ENCODE measurements at regions not wholly inside any gene's neighbourhood (a gene's known extent, or its start where the extent isn't known, plus 50 kb on each side); places are given as distances from the start of the nearest gene placed in this dataset.
"Not testable (repeated sequence)": the region's sequence is repeated elsewhere in the genome, so short reads cannot be mapped to it uniquely, and the experiment has no call there.

- DNase-seq = no peak
Observed at GRCh38 chr15:87578776-87579175, 677.8 kb downstream of the NTRK3 start.

GRCh38 chr15:87577336-87577735 is 679.2 kb downstream of the NTRK3 start:
- DNase-seq = no peak

- no peak for DNase-seq
Observed at GRCh38 chr15:87576486-87577176, 679.9 kb downstream of the NTRK3 start.

- no peak for DNase-seq
Observed at GRCh38 chr15:87575896-87576473, 680.6 kb downstream of the NTRK3 start.

- DNase-seq = no peak
Observed at GRCh38 chr15:87573534-87573933, 683.0 kb downstream of the NTRK3 start.

GRCh38 chr15:87573039-87573438 is 683.5 kb downstream of the NTRK3 start:
- no peak for DNase-seq

- no peak for DNase-seq
Observed at GRCh38 chr15:87572381-87572910, 684.1 kb downstream of the NTRK3 start.

GRCh38 chr15:87570206-87570605 is 686.3 kb downstream of the NTRK3 start:
- no peak for DNase-seq

- DNase-seq = no peak
Observed at GRCh38 chr15:87569581-87569980, 687.0 kb downstream of the NTRK3 start.

- no peak for DNase-seq
Observed at GRCh38 chr15:87567406-87568030, 689.0 kb downstream of the NTRK3 start.

- DNase-seq = no peak
Observed at GRCh38 chr15:87566236-87566635, 690.3 kb downstream of the NTRK3 start.

GRCh38 chr15:87564681-87565080 is 691.9 kb downstream of the NTRK3 start:
- no peak for DNase-seq

GRCh38 chr15:87563869-87564268 is 692.7 kb downstream of the NTRK3 start:
- DNase-seq = no peak

GRCh38 chr15:87562203-87562602 is 694.3 kb downstream of the NTRK3 start:
- DNase-seq = no peak

- no peak for DNase-seq
Observed at GRCh38 chr15:87561641-87562040, 694.9 kb downstream of the NTRK3 start.

- no peak for DNase-seq
Observed at GRCh38 chr15:87557881-87558280, 698.7 kb downstream of the NTRK3 start.

GRCh38 chr15:87556886-87557285 is 699.7 kb downstream of the NTRK3 start:
- DNase-seq = no peak

- DNase-seq = no peak
Observed at GRCh38 chr15:87549860-87550259, 706.7 kb downstream of the NTRK3 start.

- peak; percentile 6 to 8 for DNase-seq
Observed at GRCh38 chr15:87549296-87549695, 707.2 kb downstream of the NTRK3 start.

- DNase-seq = not testable (repeated sequence)
Observed at GRCh38 chr15:87548590-87548989, 707.9 kb downstream of the NTRK3 start.

- DNase-seq = no peak
Observed at GRCh38 chr15:87547470-87548181, 708.9 kb downstream of the NTRK3 start.

- no peak for DNase-seq
Observed at GRCh38 chr15:87538327-87538834, 718.2 kb downstream of the NTRK3 start.
